ENCODE measurements at regions not wholly inside any gene's neighbourhood (a gene's known extent, or its start where the extent isn't known, plus 50 kb on each side); places are given as distances from the start of the nearest gene placed in this dataset.

GRCh38 chr16:59121411-59122261 lies 387.5 kb upstream of the GOT2 start:
- TF ChIP-seq CTCF (IDR thresholded peaks at IDR 0.05) (no peak), POLR2A (IDR thresholded peaks at IDR 0.05) (no peak)

All from ovary (tissue), 3 donors.